Endodermal cell (in vitro differentiated cells): ENCODE measurements at regions not wholly inside any gene's neighbourhood (a gene's known extent, or its start where the extent isn't known, plus 50 kb on each side); places are given as distances from the start of the nearest gene placed in this dataset.

Experiments
- DNase-seq: peaks from one replicate; pipeline ENCODE4 v3.0.0-alpha.2; 2017
- H3K27ac ChIP-seq: 2 replicates; pipeline ENCODE4 v1.5.1; 2013; ENCODE audit warnings: mild to moderate bottlenecking, low read depth, low read length, moderate library complexity
- H3K27me3 ChIP-seq: 2 replicates; pipeline ENCODE4 v1.6.1; 2013; ENCODE audit warnings: mild to moderate bottlenecking, low read length, moderate library complexity; ENCODE audit not compliant: insufficient read depth, control insufficient read depth, poor library complexity, severe bottlenecking
- H3K36me3 ChIP-seq: 2 replicates; pipeline ENCODE4 v1.7.0; 2013; ENCODE audit warnings: mild to moderate bottlenecking, low read length, moderate library complexity; ENCODE audit not compliant: control insufficient read depth, insufficient read depth
- H3K4me1 ChIP-seq: one replicate; pipeline ENCODE4 v1.7.0; 2013; ENCODE audit warnings: low read length; ENCODE audit not compliant: control insufficient read depth, insufficient read depth
- H3K4me3 ChIP-seq: 2 replicates; pipeline ENCODE4 v1.5.1; 2013; ENCODE audit warnings: mild to moderate bottlenecking, low read length, moderate library complexity
- H3K9ac ChIP-seq: 2 replicates; pipeline ENCODE4 v1.6.1; 2013; ENCODE audit warnings: mild to moderate bottlenecking, low read length, moderate library complexity; ENCODE audit not compliant: poor library complexity, severe bottlenecking; ENCODE audit errors: extremely low read depth
- H3K9me3 ChIP-seq: 2 replicates; pipeline ENCODE4 v1.6.1; 2013; ENCODE audit warnings: mild to moderate bottlenecking, low read length, moderate library complexity; ENCODE audit not compliant: control insufficient read depth
- H3K27ac Mint-ChIP-seq: 2 replicates; pipeline ENCODE4 v1.8.0; 2020; ENCODE audit warnings: mixed read lengths
- H3K27me3 Mint-ChIP-seq: 2 replicates; pipeline ENCODE4 v1.8.0; 2021; ENCODE audit warnings: mild to moderate bottlenecking, mixed read lengths; ENCODE audit not compliant: insufficient read depth
- H3K36me3 Mint-ChIP-seq: 2 replicates; pipeline ENCODE4 v1.8.0; 2020; ENCODE audit warnings: low read depth, mixed read lengths
- H3K4me1 Mint-ChIP-seq: 2 replicates; pipeline ENCODE4 v1.8.0; 2020; ENCODE audit warnings: mixed read lengths
- H3K4me3 Mint-ChIP-seq: 2 replicates; pipeline ENCODE4 v1.8.0; 2020; ENCODE audit warnings: mild to moderate bottlenecking, moderate library complexity, mixed read lengths
- H3K9me3 Mint-ChIP-seq: 2 replicates; pipeline ENCODE4 v1.8.0; 2020; ENCODE audit warnings: mild to moderate bottlenecking, mixed read lengths
- WGBS, 2 experiments: methylation state at CpG; one replicate each; pipeline versions ENCODE4 v1.1.5 to v1.1.7; 2013; ENCODE audit warnings: missing lambda C conversion rate in 2 of 2, mixed read lengths in 1 of 2; ENCODE audit not compliant: insufficient coverage in 1 of 2, insufficient read length in 1 of 2; 5-methylcytosine and 5-hydroxymethylcytosine counted together
- TF ChIP-seq, protein P1 (sequence below): fragments of 200-600 bp; sonication (generic); conservative IDR thresholded peaks from 2 replicates; pipeline ENCODE4 v1.5.0; 2021; ENCODE audit warnings: antibody characterized with exemption, mild to moderate bottlenecking

DNA sequence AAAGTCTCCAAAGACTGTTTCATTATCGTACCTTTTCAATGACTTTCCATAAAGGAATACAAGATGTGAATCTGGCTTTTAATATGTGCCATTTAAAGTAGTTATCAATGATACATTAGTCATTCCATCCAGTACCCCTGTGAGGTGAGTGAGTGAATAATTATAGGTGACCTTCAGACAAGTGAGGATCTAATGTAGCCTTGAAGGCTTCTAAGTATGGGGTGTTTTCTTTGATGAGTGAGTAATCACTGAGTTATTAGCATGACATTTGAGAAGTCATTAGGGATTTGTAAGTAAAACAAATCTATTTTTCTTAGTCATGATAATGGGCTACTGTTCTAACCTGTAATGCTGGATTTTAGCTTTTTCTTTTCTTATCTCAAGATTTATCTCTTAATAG lies 831.4 kb downstream of the ADGRL2 start:
- Histone ChIP-seq H3K36me3 (no peaks in the 10 kb centered on the region), H3K4me3 (no peak overlapping the region), H3K9me3 (no peaks in the 10 kb centered on the region), H3K27me3 (no peaks in the 10 kb centered on the region), H3K27ac (no peak overlapping the region), H3K4me1 (no peaks in the 10 kb centered on the region), H3K9ac (no peak overlapping the region)
- no peak for DNase-seq
- Mint-ChIP-seq H3K4me3 (no peak overlapping the region), H3K27ac (no peak overlapping the region), H3K36me3 (no peaks in the 10 kb centered on the region), H3K4me1 (peaks cover 6% of the 10 kb centered on the region), H3K9me3 (peaks cover 3% of the 10 kb centered on the region), H3K27me3 (no peaks in the 10 kb centered on the region)
- TF ChIP-seq, protein P1, sequence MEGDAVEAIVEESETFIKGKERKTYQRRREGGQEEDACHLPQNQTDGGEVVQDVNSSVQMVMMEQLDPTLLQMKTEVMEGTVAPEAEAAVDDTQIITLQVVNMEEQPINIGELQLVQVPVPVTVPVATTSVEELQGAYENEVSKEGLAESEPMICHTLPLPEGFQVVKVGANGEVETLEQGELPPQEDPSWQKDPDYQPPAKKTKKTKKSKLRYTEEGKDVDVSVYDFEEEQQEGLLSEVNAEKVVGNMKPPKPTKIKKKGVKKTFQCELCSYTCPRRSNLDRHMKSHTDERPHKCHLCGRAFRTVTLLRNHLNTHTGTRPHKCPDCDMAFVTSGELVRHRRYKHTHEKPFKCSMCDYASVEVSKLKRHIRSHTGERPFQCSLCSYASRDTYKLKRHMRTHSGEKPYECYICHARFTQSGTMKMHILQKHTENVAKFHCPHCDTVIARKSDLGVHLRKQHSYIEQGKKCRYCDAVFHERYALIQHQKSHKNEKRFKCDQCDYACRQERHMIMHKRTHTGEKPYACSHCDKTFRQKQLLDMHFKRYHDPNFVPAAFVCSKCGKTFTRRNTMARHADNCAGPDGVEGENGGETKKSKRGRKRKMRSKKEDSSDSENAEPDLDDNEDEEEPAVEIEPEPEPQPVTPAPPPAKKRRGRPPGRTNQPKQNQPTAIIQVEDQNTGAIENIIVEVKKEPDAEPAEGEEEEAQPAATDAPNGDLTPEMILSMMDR, result no peak
- 100% methylated on average over 1 of the region's 1 CpG; no CpG with 5 or more reads in 1 of the 2 experiments for WGBS, 2 experiments

DNA sequence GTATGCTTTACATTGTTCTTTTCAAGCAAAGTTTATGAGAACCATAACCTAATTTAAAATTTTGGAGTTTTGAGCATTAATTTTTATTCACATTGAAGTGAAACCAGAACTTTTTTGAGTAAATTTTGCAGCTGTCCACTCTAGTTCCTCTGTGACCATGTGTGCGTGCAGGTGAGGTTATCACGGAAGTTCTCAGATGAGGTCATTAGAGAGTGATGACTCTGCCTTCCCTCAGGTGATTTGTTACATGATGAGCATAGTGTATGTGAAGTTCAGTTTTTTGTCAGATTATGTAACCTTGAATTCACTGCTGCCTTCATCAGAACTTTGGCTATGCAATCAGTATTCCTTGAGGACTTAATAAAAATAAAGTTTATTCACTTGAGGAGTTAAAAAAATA lies 828.2 kb downstream of the ADGRL2 start:
- Mint-ChIP-seq H3K27ac (no peak overlapping the region), H3K4me3 (no peak overlapping the region), H3K4me1 (no peaks in the 10 kb centered on the region), H3K27me3 (no peaks in the 10 kb centered on the region), H3K36me3 (no peaks in the 10 kb centered on the region), H3K9me3 (peaks cover 32% of the 10 kb centered on the region)
- Histone ChIP-seq H3K27ac (no peak overlapping the region), H3K9ac (no peak overlapping the region), H3K36me3 (no peaks in the 10 kb centered on the region), H3K27me3 (no peaks in the 10 kb centered on the region), H3K9me3 (peaks cover 21% of the 10 kb centered on the region), H3K4me1 (no peaks in the 10 kb centered on the region), H3K4me3 (no peak overlapping the region)
- DNase-seq, result no peak
- TF ChIP-seq, protein P1, result no peak
- 87 to 93% methylated on average over 2 of the region's 2 CpGs for WGBS, 2 experiments

DNA sequence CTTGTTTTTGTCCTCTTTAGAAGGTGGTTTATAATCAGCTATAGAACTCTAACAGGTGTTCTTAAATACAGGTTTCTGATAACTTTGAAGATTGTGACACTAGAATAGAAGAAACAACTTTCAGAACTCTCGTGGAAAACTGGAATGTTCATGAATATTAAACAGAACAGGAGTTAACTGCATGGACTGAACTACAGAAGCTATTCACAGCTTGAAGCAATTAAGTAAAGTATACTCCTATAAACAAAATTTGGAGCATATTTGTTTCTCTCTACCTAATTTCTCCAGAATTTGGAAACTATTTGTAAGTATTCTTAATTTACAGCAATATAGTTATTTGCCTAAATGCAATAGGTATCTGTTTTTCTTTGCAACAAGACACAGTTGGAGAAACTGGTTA lies 824.8 kb downstream of the ADGRL2 start:
- Histone ChIP-seq H3K27me3 (no peaks in the 10 kb centered on the region), H3K9me3 (peaks cover 21% of the 10 kb centered on the region), H3K9ac (no peak overlapping the region), H3K36me3 (no peaks in the 10 kb centered on the region), H3K4me3 (peak overlapping the region; percentile 14), H3K27ac (no peak overlapping the region), H3K4me1 (no peaks in the 10 kb centered on the region)
- H3K9me3 Mint-ChIP-seq, result peaks cover 44% of the 10 kb centered on the region
- no peak overlapping the region for H3K27ac Mint-ChIP-seq
- 50 to 97% methylated on average over 1 of the region's 1 CpG for WGBS, 2 experiments
- no peak overlapping the region for H3K4me3 Mint-ChIP-seq
- no peaks in the 10 kb centered on the region for H3K27me3 Mint-ChIP-seq
- DNase-seq, result no peak
- H3K36me3 Mint-ChIP-seq, result no peaks in the 10 kb centered on the region
- H3K4me1 Mint-ChIP-seq, result no peaks in the 10 kb centered on the region
- TF ChIP-seq, protein P1, result no peak
